ENCODE measurements at regions not wholly inside any gene's neighbourhood (a gene's known extent, or its start where the extent isn't known, plus 50 kb on each side); places are given as distances from the start of the nearest gene placed in this dataset.

DNA sequence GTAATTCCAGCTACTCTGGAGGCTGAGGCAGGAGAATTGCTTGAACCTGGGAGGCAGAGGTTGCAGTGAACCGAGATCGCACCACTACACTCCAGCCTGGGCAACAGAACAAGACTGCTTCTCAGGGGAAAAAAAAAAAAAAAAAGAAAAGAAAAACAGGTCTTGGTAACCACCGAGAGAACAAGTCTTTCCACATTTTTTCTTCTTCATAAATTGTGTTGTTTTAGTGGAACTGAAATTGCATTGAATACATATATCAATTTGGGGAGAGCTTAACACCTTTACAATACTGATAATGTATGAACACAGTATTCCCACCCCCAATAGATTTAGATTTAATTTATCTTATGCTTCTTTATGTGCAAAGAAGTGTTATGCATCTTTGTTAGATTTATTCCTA, 70.0 kb upstream of the PLEKHG1 start:
- TF ChIP-seq ZNF274 (IDR thresholded peaks at IDR 0.05; ENCODE audit: low read depth, low read length) (no peak), POLR2A (IDR thresholded peaks at IDR 0.05; ENCODE audit: borderline replicate concordance, extremely low read depth, insufficient read depth, insufficient read length) (no peak), SP1 (IDR thresholded peaks at IDR 0.05; ENCODE audit: low read depth) (no peak), EZH2 (IDR thresholded peaks at IDR 0.05) (no peak), SIN3A (IDR thresholded peaks at IDR 0.05; ENCODE audit: low read depth) (no peak), RAD21 (IDR thresholded peaks at IDR 0.05; ENCODE audit: low read depth) (no peak), TCF7L2 (IDR thresholded peaks at IDR 0.05; ENCODE audit: borderline replicate concordance, extremely low read depth, insufficient read depth, insufficient read length) (no peak), YY1 (IDR thresholded peaks at IDR 0.05; ENCODE audit: extremely low read depth, insufficient replicate concordance, low read depth, low read length) (no peak), EZH2phosphoT487 (IDR thresholded peaks at IDR 0.05; ENCODE audit: borderline replicate concordance) (no peak), SRF (IDR thresholded peaks at IDR 0.05; ENCODE audit: low read depth) (no peak), CEBPB (IDR thresholded peaks at IDR 0.05; ENCODE audit: low read depth) (no peak), ELF1 (IDR thresholded peaks at IDR 0.05; ENCODE audit: borderline replicate concordance, low read depth) (no peak)
- TF ChIP-seq, protein P1, sequence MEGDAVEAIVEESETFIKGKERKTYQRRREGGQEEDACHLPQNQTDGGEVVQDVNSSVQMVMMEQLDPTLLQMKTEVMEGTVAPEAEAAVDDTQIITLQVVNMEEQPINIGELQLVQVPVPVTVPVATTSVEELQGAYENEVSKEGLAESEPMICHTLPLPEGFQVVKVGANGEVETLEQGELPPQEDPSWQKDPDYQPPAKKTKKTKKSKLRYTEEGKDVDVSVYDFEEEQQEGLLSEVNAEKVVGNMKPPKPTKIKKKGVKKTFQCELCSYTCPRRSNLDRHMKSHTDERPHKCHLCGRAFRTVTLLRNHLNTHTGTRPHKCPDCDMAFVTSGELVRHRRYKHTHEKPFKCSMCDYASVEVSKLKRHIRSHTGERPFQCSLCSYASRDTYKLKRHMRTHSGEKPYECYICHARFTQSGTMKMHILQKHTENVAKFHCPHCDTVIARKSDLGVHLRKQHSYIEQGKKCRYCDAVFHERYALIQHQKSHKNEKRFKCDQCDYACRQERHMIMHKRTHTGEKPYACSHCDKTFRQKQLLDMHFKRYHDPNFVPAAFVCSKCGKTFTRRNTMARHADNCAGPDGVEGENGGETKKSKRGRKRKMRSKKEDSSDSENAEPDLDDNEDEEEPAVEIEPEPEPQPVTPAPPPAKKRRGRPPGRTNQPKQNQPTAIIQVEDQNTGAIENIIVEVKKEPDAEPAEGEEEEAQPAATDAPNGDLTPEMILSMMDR (IDR thresholded peaks at IDR 0.05 in 2 of 3, conservative IDR thresholded peaks at IDR 0.05 in 1 of 3; ENCODE audit: borderline replicate concordance in 1 of 3, insufficient read depth in 1 of 3, low read depth in 2 of 3, low read length in 2 of 3): no peak
- TF ChIP-seq, protein P2, sequence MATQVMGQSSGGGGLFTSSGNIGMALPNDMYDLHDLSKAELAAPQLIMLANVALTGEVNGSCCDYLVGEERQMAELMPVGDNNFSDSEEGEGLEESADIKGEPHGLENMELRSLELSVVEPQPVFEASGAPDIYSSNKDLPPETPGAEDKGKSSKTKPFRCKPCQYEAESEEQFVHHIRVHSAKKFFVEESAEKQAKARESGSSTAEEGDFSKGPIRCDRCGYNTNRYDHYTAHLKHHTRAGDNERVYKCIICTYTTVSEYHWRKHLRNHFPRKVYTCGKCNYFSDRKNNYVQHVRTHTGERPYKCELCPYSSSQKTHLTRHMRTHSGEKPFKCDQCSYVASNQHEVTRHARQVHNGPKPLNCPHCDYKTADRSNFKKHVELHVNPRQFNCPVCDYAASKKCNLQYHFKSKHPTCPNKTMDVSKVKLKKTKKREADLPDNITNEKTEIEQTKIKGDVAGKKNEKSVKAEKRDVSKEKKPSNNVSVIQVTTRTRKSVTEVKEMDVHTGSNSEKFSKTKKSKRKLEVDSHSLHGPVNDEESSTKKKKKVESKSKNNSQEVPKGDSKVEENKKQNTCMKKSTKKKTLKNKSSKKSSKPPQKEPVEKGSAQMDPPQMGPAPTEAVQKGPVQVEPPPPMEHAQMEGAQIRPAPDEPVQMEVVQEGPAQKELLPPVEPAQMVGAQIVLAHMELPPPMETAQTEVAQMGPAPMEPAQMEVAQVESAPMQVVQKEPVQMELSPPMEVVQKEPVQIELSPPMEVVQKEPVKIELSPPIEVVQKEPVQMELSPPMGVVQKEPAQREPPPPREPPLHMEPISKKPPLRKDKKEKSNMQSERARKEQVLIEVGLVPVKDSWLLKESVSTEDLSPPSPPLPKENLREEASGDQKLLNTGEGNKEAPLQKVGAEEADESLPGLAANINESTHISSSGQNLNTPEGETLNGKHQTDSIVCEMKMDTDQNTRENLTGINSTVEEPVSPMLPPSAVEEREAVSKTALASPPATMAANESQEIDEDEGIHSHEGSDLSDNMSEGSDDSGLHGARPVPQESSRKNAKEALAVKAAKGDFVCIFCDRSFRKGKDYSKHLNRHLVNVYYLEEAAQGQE (IDR thresholded peaks at IDR 0.05; ENCODE audit: low read depth): no peak
- TF ChIP-seq, protein P3, sequence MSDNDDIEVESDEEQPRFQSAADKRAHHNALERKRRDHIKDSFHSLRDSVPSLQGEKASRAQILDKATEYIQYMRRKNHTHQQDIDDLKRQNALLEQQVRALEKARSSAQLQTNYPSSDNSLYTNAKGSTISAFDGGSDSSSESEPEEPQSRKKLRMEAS (IDR thresholded peaks at IDR 0.05): no peak
- TF ChIP-seq, protein P4, sequence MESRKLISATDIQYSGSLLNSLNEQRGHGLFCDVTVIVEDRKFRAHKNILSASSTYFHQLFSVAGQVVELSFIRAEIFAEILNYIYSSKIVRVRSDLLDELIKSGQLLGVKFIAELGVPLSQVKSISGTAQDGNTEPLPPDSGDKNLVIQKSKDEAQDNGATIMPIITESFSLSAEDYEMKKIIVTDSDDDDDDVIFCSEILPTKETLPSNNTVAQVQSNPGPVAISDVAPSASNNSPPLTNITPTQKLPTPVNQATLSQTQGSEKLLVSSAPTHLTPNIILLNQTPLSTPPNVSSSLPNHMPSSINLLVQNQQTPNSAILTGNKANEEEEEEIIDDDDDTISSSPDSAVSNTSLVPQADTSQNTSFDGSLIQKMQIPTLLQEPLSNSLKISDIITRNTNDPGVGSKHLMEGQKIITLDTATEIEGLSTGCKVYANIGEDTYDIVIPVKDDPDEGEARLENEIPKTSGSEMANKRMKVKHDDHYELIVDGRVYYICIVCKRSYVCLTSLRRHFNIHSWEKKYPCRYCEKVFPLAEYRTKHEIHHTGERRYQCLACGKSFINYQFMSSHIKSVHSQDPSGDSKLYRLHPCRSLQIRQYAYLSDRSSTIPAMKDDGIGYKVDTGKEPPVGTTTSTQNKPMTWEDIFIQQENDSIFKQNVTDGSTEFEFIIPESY (IDR thresholded peaks at IDR 0.05; ENCODE audit: extremely low read depth, insufficient replicate concordance, low read length): no peak
- TF ChIP-seq, protein P5, sequence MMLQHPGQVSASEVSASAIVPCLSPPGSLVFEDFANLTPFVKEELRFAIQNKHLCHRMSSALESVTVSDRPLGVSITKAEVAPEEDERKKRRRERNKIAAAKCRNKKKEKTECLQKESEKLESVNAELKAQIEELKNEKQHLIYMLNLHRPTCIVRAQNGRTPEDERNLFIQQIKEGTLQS (IDR thresholded peaks at IDR 0.05): no peak
- Histone ChIP-seq H3K9me3 (ENCODE audit: control insufficient read depth in 1 of 2, insufficient read depth in 1 of 2, low read depth in 1 of 2, low read length in 2 of 2) (no peaks in the 10 kb centered on the region), H3K4me3 (replicated peaks in 1 of 2; ENCODE audit: low read depth in 1 of 2, low read length in 2 of 2) (no peak overlapping the region), H3K79me2 (ENCODE audit: insufficient read depth, low read length) (no peaks in the 10 kb centered on the region), H3K9me2 (ENCODE audit: insufficient read depth) (no peaks in the 10 kb centered on the region), H3K36me3 (ENCODE audit: control insufficient read depth in 1 of 2, insufficient read depth in 2 of 2, low read length in 2 of 2) (no peaks in the 10 kb centered on the region), H2AFZ (ENCODE audit: low read depth, low read length, poor library complexity, severe bottlenecking) (no peak overlapping the region), H3K27me3 (ENCODE audit: insufficient read depth, low read length) (no peaks in the 10 kb centered on the region), H4K20me1 (ENCODE audit: insufficient read depth) (no peaks in the 10 kb centered on the region), H3K4me1 (ENCODE audit: control insufficient read depth in 1 of 2, insufficient read depth in 2 of 2, low read length in 2 of 2) (no peaks in the 10 kb centered on the region), H3K9ac (ENCODE audit: low read length) (no peak overlapping the region), H3K4me2 (ENCODE audit: low read length) (no peak overlapping the region), H3K27ac (ENCODE audit: low read depth, low read length) (no peak overlapping the region)
- POLR2A ChIA-PET: no interaction called here
- no peak for DNase-seq (ENCODE audit: low read depth, low spot score)
- no TSS peak for BruUV-seq (replicated peaks)
- intact Hi-C loops (cut with micrococcal nuclease): no loop called here
- ATAC-seq: no peak
- CTCF ChIA-PET: no interaction called here
- RAD21 ChIA-PET (ENCODE audit: low non-redundant PET in 1 of 2, low total read pairs in 2 of 2, uncharacterized antibody in 2 of 2, unreplicated experiment in 2 of 2): no interaction called here
